LNCaP clone FGC (cell line): ENCODE measurements at regions not wholly inside any gene's neighbourhood (a gene's known extent, or its start where the extent isn't known, plus 50 kb on each side); places are given as distances from the start of the nearest gene placed in this dataset.
A peak's percentile ranks its signal among the peaks of the same experiment; 100 is the strongest.

ENCODE experiments used
- DNase-seq: peaks from one replicate; pipeline ENCODE4 v3.0.0-alpha.2; 2011; ENCODE audit warnings: low read depth
- H3K4me3 ChIP-seq: 2 replicates; pipeline ENCODE4 v1.5.1; 2011; ENCODE audit warnings: mild to moderate bottlenecking, low read depth, low read length, control low read depth
- TF ChIP-seq, protein P1 (sequence below): IDR thresholded peaks from 2 replicates; pipeline ENCODE4 v1.5.1; 2012; ENCODE audit warnings: mild to moderate bottlenecking; ENCODE audit not compliant: control insufficient read depth, insufficient read depth; ENCODE audit errors: extremely low read depth

DNA sequence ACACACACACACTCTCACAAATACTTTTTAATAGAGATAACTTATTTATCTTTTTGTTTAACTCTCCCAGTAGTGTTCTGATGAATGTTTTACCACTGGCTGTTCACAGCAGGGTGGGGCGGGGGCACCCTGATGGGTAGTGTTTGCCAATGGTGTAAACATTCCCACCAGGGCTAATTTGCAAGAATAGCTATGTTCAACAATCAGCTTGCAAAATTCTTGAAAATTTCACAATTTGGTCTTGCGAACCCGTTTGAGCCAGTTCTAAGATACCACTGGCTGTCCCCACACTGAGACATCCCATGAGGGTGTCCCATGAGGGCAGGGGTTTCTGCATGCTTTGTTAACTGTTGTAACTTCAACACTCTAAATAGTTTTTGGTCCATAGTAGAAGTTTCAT, 348.5 kb downstream of the CXCL12 start:
- TF ChIP-seq, protein P1, sequence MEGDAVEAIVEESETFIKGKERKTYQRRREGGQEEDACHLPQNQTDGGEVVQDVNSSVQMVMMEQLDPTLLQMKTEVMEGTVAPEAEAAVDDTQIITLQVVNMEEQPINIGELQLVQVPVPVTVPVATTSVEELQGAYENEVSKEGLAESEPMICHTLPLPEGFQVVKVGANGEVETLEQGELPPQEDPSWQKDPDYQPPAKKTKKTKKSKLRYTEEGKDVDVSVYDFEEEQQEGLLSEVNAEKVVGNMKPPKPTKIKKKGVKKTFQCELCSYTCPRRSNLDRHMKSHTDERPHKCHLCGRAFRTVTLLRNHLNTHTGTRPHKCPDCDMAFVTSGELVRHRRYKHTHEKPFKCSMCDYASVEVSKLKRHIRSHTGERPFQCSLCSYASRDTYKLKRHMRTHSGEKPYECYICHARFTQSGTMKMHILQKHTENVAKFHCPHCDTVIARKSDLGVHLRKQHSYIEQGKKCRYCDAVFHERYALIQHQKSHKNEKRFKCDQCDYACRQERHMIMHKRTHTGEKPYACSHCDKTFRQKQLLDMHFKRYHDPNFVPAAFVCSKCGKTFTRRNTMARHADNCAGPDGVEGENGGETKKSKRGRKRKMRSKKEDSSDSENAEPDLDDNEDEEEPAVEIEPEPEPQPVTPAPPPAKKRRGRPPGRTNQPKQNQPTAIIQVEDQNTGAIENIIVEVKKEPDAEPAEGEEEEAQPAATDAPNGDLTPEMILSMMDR = no peak
- no peak for DNase-seq

DNA sequence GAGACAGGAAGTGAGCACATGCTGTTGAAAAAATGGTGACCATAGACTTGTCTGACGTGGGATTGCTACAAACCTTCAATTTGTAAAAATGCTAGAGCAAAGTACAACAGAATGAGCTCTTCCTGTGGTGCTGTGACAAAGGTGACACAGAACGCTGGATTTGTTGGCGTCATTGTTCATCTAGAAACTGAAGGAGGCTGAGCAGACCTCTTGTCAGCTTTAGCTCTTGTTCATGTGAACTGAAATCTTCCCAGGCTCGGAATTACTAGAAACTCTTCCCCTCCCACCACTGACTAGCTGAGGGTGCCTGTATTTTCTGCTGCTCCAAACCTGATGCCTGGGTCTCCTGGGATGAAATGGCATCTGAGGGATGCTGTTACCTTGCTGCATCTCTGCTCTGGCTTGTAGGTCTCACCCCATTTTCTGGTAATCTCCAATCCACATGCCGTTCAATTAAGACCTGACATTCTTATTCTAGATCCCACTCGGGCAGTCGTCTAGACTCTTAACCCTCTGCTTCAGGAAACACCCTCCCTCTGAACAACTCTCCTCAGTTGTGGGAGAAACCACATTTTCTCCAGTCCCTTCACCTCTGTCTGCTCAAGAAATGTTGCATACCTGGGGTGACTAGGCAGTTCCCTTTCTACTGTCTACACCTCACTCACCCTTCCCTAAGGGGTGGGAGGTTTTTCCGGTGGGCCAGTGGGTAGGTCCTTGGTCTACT, 349.3 kb downstream of the CXCL12 start:
- TF ChIP-seq, protein P1 = no peak
- no peak for DNase-seq
- no peak overlapping the region for H3K4me3 ChIP-seq

More for the DNA sequence above, 348.5 kb downstream of the CXCL12 start:
- H3K4me3 ChIP-seq = no peak overlapping the region

DNA sequence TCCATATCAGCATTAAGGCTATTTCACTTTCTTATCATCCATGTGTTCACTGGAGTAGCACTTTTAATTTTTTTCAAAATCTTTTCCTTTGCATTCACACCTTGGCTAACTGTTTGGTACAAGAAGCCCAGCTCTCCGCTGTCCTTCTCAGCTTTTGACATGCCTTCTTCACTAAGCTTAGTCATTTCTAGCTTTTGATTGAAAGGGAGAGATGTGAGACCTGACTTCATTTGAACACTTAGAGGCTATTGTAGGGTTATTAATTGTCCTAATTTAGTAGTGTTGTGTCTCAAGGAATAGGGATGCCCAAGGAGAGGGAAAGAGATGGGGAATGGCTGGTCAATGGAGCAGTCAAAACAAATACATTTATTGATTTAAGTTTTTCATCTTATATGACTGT, 350.0 kb downstream of the CXCL12 start:
- H3K4me3 ChIP-seq = no peak overlapping the region
- TF ChIP-seq, protein P1 = no peak
- DNase-seq = no peak

DNA sequence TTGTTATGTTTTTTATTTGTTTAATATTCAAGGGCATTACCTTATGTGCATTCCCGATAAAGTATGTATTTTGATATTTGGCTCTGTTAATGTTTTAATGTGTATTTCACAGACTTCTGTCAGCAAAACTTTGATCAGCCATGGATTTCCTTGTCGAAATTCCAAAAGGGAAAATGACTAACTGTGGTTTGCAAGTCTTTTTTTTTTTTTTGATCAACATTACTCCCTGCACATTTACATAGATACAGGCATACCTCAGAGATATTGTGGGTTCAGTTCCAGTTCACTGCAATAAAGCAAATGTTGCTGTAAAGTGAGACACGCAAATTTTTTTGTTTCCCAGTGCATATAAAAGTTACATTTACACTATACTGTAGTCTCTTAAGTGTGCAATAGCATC, 351.9 kb downstream of the CXCL12 start:
- DNase-seq = no peak
- TF ChIP-seq, protein P1 = no peak
- no peak overlapping the region for H3K4me3 ChIP-seq

DNA sequence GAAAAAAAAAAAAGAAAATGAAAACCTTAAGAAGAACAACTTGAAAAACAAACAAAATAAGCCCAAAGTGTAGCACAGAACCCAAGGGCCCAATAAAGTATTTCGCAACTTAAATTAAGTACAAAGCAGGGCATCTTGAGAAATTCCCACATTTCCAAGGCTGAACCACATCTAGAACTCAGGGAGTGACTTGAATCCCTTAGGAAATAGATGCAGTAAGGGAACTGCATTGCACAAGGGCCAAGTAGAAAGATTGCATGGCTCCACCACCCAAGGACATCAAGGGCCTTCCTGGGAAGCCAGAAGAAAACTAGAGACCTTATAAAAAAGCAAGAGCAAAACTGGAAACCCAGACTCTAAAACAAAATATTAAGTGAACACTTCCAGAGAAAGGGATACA, 352.7 kb downstream of the CXCL12 start:
- TF ChIP-seq, protein P1 = no peak
- no peak for DNase-seq
- no peak overlapping the region for H3K4me3 ChIP-seq

DNA sequence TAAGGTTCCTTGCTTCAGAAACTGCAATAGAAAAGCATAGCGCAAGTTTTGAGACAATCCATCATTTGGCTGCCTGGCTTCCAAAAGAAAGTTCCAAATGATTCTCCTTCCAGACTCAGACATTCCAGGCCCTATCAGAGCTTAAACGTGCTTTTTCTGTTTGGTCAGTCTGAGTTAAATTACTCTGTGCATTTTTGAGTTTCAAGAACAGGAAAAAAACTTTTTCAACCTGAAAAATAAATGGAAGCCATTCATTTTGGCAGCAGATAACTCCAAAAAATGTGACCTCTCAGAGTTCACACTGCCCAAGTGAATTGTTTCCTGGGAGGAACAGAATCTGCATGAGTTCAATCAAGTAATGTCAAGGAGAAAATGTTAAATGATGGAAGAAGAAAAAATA, 354.2 kb downstream of the CXCL12 start:
- TF ChIP-seq, protein P1 = no peak
- H3K4me3 ChIP-seq = no peak overlapping the region
- no peak for DNase-seq

DNA sequence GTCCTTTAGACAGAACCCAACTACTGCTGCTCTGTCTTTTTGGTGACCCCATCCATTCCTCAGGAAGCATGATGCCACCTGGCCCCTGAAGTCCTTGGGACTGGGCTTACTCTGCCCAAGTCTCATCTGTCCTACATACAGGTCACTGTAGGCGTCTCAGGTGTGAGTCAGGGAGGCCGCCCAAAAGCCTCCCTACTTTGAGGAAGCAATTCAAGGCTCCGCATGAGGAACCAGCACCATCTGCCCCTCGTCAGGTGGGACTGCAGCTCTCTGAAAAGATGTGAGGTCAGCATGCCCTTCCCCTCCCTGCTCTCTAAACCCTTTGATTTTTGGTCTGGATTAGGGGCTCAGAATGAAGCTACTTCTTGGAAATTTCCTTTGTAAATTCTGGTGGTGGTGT, 354.8 kb downstream of the CXCL12 start:
- no peak overlapping the region for H3K4me3 ChIP-seq
- TF ChIP-seq, protein P1 = peak; percentile 26; the same call in 1 of the 2 replicates
- DNase-seq = no peak
